Kidney (tissue), 13 donors: ENCODE measurements at regions not wholly inside any gene's neighbourhood (a gene's known extent, or its start where the extent isn't known, plus 50 kb on each side); places are given as distances from the start of the nearest gene placed in this dataset.
"Not testable (repeated sequence)": the region's sequence is repeated elsewhere in the genome, so short reads cannot be mapped to it uniquely, and the experiment has no call there.

ENCODE experiments used
- DNase-seq, 5 donors: peaks; one replicate each; pipeline ENCODE4 v3.0.0-alpha.2; 2013 to 2020
- FAIRE-seq: peaks from 2 replicates; lab custom pipeline; 2012; peaks lifted over from hg19 to GRCh38; lab: Jason Lieb, UNC
- H3K27ac ChIP-seq, 2 donors: one replicate each; pipeline ENCODE4 v1.7.0; 2013; ENCODE audit warnings: low read depth in 2 of 2, low read length in 2 of 2, inconsistent platforms in 1 of 2
- H3K27me3 ChIP-seq: one replicate; pipeline ENCODE4 v1.7.1; 2013; ENCODE audit warnings: low read length, inconsistent platforms; ENCODE audit not compliant: control insufficient read depth, insufficient read depth
- H3K36me3 ChIP-seq, 3 donors: one replicate each; pipeline versions ENCODE4 v1.7.0 to v1.7.1; 2013; ENCODE audit warnings: low read length in 3 of 3, control low read depth in 1 of 3, inconsistent platforms in 1 of 3; ENCODE audit not compliant: insufficient read depth in 3 of 3, control insufficient read depth in 2 of 3
- H3K4me1 ChIP-seq, 3 donors: one replicate each; pipeline versions ENCODE4 v1.7.0 to v1.7.1; 2013; ENCODE audit warnings: low read length in 3 of 3, inconsistent platforms in 1 of 3, low read depth in 1 of 3; ENCODE audit not compliant: control insufficient read depth in 2 of 3, insufficient read depth in 2 of 3
- H3K4me3 ChIP-seq, 3 donors: one replicate each; pipeline versions ENCODE4 v1.7.0 to v1.8.1; 2013; ENCODE audit warnings: low read length in 3 of 3, control low read depth in 1 of 3, inconsistent platforms in 1 of 3
- H3K9ac ChIP-seq, 3 donors: one replicate each; pipeline versions ENCODE4 v1.7.0 to v1.7.1; 2013; ENCODE audit warnings: low read length in 3 of 3, control low read depth in 1 of 3, inconsistent platforms in 1 of 3
- H3K9me3 ChIP-seq, 3 donors: one replicate each; pipeline versions ENCODE4 v1.7.0 to v1.7.1; 2013; ENCODE audit warnings: low read length in 3 of 3, control low read depth in 1 of 3, inconsistent platforms in 1 of 3; ENCODE audit not compliant: control insufficient read depth in 2 of 3, insufficient read depth in 1 of 3
- CTCF ChIP-seq: IDR thresholded peaks from 3 replicates; pipeline ENCODE4 v1.5.1; 2012; ENCODE audit warnings: mild to moderate bottlenecking, moderate library complexity, borderline replicate concordance; ENCODE audit not compliant: insufficient read depth; ENCODE audit errors: extremely low read depth
- intact Hi-C: fragments of 100-400 bp; cut with DNase I; formaldehyde crosslinking; loops from one replicate; pipeline ENCODE4 v1.11.1; 2022
- donor health status: control.
- donor health status: control.
- donor health status: control.
- donor health status: control.
- donor health status: control.
- donor health status: DM: yes; HTN: yes; CAD: no.
- donor health status: Normal renal cell carcinoma (clear cell type).

DNA sequence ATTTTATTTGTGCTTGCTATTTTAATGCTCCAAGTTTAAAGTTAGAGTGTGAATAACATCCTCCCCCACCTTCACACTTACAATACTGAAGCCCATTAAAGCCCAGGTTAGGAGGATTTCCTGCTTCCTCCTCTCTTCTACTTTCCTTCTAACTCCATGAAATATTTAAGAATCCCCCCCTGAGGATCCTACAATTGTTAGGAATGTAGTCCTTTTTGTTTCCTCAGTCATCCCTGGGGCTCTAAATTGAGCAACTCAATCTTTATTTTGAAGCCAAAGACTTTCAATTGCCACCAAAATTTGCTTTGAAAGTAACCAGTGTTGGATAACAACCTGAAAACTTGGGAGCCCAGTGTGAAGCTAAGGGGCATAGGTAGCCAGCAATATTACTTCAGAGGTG lies 276.9 kb downstream of the FAM47A start:
- no peaks in the 10 kb centered on the region for H3K4me1 ChIP-seq
- intact Hi-C loops = no loop called here
- H3K36me3 ChIP-seq = no peaks in the 10 kb centered on the region
- no peak overlapping the region for H3K27ac ChIP-seq
- FAIRE-seq = no peak
- H3K9ac ChIP-seq = no peak overlapping the region
- no peak for TF ChIP-seq CTCF
- no peaks in the 10 kb centered on the region for H3K27me3 ChIP-seq
- DNase-seq = no peak
- H3K9me3 ChIP-seq = no peaks in the 10 kb centered on the region
- H3K4me3 ChIP-seq = no peak overlapping the region

GRCh38 chrX:33852146-33852545 lies 280.0 kb downstream of the FAM47A start:
- H3K4me3 ChIP-seq, H3K4me1 ChIP-seq, H3K27me3 ChIP-seq, FAIRE-seq, H3K9me3 ChIP-seq, DNase-seq, H3K27ac ChIP-seq, intact Hi-C loops, H3K36me3 ChIP-seq, H3K9ac ChIP-seq: not testable (repeated sequence)

DNA sequence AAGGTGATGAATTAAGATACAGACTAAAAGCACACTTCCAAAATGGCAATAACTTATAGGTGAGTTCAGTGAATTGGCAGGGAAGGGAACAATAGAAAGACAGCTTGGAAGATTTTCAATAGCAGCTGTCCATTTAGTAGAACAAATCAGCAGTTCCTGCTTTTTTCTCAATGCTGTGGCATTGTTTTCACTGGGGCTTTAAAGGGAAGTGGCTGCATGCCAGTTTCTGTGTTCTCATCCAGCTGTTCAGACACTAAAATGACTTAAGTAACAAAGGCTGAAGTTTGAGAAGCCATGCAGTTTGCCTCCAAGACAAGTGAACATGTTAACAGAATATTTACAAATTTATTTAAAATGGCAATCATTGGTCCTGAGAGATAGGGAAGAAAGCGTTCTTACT lies 291.9 kb downstream of the FAM47A start:
- TF ChIP-seq CTCF = no peak
- FAIRE-seq = no peak
- DNase-seq = peak in 3 of 5 donors; percentile 12 to 69 (median 22)

GRCh38 chrX:33831211-33831610 lies 300.9 kb downstream of the FAM47A start:
- no peak for TF ChIP-seq CTCF
- Histone ChIP-seq H3K4me1 (no peaks in the 10 kb centered on the region), H3K4me3 (no peak overlapping the region), H3K9me3 (no peaks in the 10 kb centered on the region), H3K27me3 (no peaks in the 10 kb centered on the region), H3K36me3 (no peaks in the 10 kb centered on the region), H3K27ac (no peak overlapping the region), H3K9ac (no peak overlapping the region)
- intact Hi-C loops = no loop called here
- DNase-seq (no peak), FAIRE-seq (no peak)

More for the DNA sequence above, 291.9 kb downstream of the FAM47A start:
- intact Hi-C loops = no loop called here
- Histone ChIP-seq H3K27me3 (no peaks in the 10 kb centered on the region), H3K36me3 (no peaks in the 10 kb centered on the region), H3K9me3 (no peaks in the 10 kb centered on the region), H3K9ac (no peak overlapping the region), H3K27ac (no peak overlapping the region), H3K4me3 (no peak overlapping the region), H3K4me1 (no peaks in the 10 kb centered on the region)
